ENCODE measurements at regions not wholly inside any gene's neighbourhood (a gene's known extent, or its start where the extent isn't known, plus 50 kb on each side); places are given as distances from the start of the nearest gene placed in this dataset.

DNA sequence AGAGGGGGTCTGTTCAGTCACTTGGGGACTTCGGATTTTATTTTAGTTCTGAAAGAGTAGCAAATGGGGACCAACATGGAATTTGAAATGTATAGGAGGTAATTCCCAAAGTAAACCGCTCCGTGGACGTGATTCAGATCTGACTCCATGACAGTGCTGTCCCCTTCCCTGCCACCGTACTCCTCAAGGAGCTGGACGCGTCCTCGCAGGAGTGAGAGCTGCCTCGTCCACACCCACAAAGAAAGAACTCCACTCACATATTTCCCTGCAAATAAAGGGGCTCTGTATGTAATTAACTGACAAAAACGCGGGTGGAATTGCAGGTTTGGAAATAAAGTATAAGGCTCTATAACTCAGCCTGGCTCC, 183.6 kb downstream of the ETS2 start:
- TF ChIP-seq, protein P1, sequence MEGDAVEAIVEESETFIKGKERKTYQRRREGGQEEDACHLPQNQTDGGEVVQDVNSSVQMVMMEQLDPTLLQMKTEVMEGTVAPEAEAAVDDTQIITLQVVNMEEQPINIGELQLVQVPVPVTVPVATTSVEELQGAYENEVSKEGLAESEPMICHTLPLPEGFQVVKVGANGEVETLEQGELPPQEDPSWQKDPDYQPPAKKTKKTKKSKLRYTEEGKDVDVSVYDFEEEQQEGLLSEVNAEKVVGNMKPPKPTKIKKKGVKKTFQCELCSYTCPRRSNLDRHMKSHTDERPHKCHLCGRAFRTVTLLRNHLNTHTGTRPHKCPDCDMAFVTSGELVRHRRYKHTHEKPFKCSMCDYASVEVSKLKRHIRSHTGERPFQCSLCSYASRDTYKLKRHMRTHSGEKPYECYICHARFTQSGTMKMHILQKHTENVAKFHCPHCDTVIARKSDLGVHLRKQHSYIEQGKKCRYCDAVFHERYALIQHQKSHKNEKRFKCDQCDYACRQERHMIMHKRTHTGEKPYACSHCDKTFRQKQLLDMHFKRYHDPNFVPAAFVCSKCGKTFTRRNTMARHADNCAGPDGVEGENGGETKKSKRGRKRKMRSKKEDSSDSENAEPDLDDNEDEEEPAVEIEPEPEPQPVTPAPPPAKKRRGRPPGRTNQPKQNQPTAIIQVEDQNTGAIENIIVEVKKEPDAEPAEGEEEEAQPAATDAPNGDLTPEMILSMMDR (IDR thresholded peaks at IDR 0.05) = no peak
- TF ChIP-seq POLR2A (IDR thresholded peaks at IDR 0.05) = no peak
